HepG2 (cell line): ENCODE measurements at regions not wholly inside any gene's neighbourhood (a gene's known extent, or its start where the extent isn't known, plus 50 kb on each side); places are given as distances from the start of the nearest gene placed in this dataset.

ENCODE experiments used
- DMAP1 ChIP-seq: IDR thresholded peaks from 2 replicates; pipeline ENCODE4 v1.6.1; 2016
- FIP1L1 ChIP-seq: fragments of 200-400 bp; formaldehyde crosslinking; IDR thresholded peaks from 2 replicates; pipeline ENCODE4 v1.6.1; 2018; ENCODE audit warnings: low read depth, mild to moderate bottlenecking, low read length, moderate library complexity, borderline replicate concordance; ENCODE audit not compliant: insufficient read depth
- PPARG ChIP-seq: conservative IDR thresholded peaks from 2 replicates; pipeline ENCODE4 v1.6.1; 2016; ENCODE audit warnings: missing biosample characterization, missing genetic modification reagents
- SALL2 ChIP-seq: sonication (generic); formaldehyde crosslinking; IDR thresholded peaks from 2 replicates; pipeline ENCODE4 v1.8.1; 2023; ENCODE audit warnings: mild to moderate bottlenecking, missing genetic modification reagents, inconsistent platforms
- SP1 ChIP-seq, 2 experiments: fragments of 450-650 bp in 1 of 2; sonication (generic) in 1 of 2; formaldehyde crosslinking in 1 of 2; IDR thresholded peaks; 2 replicates each; pipeline versions ENCODE4 v1.4.0 to v1.6.1; 2016 to 2020; ENCODE audit warnings: missing genetic modification reagents in 1 of 2
- TBL1XR1 ChIP-seq: fragments of 150-350 bp; IDR thresholded peaks from 2 replicates; pipeline ENCODE4 v1.6.1; 2014; ENCODE audit warnings: borderline replicate concordance, low read length; ENCODE audit not compliant: partially characterized antibody
- U2AF2 ChIP-seq: fragments of 200-400 bp; formaldehyde crosslinking; IDR thresholded peaks from 2 replicates; pipeline ENCODE4 v1.6.1; 2017; ENCODE audit warnings: low read depth, mild to moderate bottlenecking, low read length
- XRCC5 ChIP-seq: fragments of 200-400 bp; formaldehyde crosslinking; optimal IDR thresholded peaks from 2 replicates; pipeline ENCODE3; 2017; ENCODE audit warnings: mild to moderate bottlenecking, low read length
- ZNF121 ChIP-seq: sonication (generic); formaldehyde crosslinking; IDR thresholded peaks from 2 replicates; pipeline ENCODE4 v1.5.0; 2020; ENCODE audit warnings: mild to moderate bottlenecking, missing genetic modification reagents
- ZNF20 ChIP-seq: sonication (generic); formaldehyde crosslinking; IDR thresholded peaks from 2 replicates; pipeline ENCODE4 v1.4.0; 2020; ENCODE audit warnings: mild to moderate bottlenecking, moderate library complexity, missing genetic modification reagents
- ZNF337 ChIP-seq: sonication (generic); formaldehyde crosslinking; IDR thresholded peaks from 2 replicates; pipeline ENCODE4 v1.5.1; 2020; ENCODE audit warnings: missing genetic modification reagents, low read depth, mild to moderate bottlenecking, borderline replicate concordance
- ZNF549 ChIP-seq: sonication (generic); formaldehyde crosslinking; IDR thresholded peaks from 2 replicates; pipeline ENCODE4 v1.5.0; 2020; ENCODE audit warnings: missing genetic modification reagents
- ZNF562 ChIP-seq: sonication (generic); formaldehyde crosslinking; IDR thresholded peaks from 2 replicates; pipeline ENCODE4 v1.8.0; 2022; ENCODE audit warnings: missing genetic modification reagents, borderline replicate concordance
- ZNF7 ChIP-seq: IDR thresholded peaks from 2 replicates; pipeline ENCODE4 v1.6.1; 2016; ENCODE audit warnings: missing biosample characterization, missing genetic modification reagents
- ZNF747 ChIP-seq: sonication (generic); formaldehyde crosslinking; IDR thresholded peaks from 2 replicates; pipeline ENCODE4 v1.8.1; 2023; ENCODE audit warnings: missing genetic modification reagents, mild to moderate bottlenecking, borderline replicate concordance
- ZNF790 ChIP-seq: sonication (generic); formaldehyde crosslinking; IDR thresholded peaks from 2 replicates; pipeline ENCODE4 v1.8.0; 2022; ENCODE audit warnings: missing genetic modification reagents, mild to moderate bottlenecking, borderline replicate concordance
- TF ChIP-seq, protein P1 (sequence below): sonication (generic); formaldehyde crosslinking; IDR thresholded peaks from 2 replicates; pipeline ENCODE4 v1.8.0; 2022; ENCODE audit warnings: low read depth, missing genetic modification reagents
- TF ChIP-seq, protein P2 (sequence below): IDR thresholded peaks from 2 replicates; pipeline ENCODE4 v1.6.1; 2018; ENCODE audit warnings: missing genetic modification reagents
- TF ChIP-seq, protein P3 (sequence below): sonication (generic); formaldehyde crosslinking; IDR thresholded peaks from 2 replicates; pipeline ENCODE4 v1.4.0; 2020; ENCODE audit warnings: missing genetic modification reagents
- TF ChIP-seq, protein P4 (sequence below): conservative IDR thresholded peaks from 2 replicates; pipeline ENCODE4 v1.6.1; 2018; ENCODE audit warnings: missing genetic modification reagents
- TF ChIP-seq, protein P5 (sequence below): IDR thresholded peaks from 2 replicates; pipeline ENCODE4 v1.6.1; 2012; ENCODE audit warnings: inconsistent platforms

DNA sequence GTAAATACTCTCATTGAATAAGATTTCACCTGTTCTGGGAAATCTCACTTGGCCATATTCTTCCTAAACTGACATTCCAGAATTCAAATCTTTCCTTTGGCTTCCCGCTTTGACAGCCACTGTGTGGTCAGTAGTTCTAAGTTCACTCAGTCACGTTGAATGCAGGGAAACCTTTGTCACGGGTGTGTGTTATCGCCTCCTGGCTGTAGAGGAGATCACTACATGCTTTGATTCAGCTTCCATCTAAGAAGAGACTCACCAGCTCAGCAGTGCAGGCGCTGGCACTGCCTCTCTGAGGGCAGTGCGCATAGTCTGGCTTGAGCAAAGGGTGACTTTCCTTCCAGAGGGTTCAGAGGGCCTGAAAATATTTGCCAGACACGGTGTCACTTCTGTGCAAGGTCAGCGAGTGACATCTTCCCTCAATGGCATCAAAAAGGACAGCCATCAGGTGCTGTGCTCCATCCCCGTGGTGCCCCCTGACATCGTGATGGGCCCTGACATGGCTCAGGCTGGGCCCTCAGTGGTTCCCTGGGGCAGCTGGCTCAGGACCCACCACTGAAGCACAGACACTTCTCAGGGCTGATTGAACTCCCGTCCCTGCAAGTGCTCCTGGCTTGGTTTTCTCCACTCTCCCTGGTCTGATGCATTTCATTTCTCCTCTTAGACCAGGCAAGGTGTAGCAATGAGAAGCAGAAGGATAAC lies 635.4 kb upstream of the ARGLU1 start (continued):
- TF ChIP-seq, protein P1, sequence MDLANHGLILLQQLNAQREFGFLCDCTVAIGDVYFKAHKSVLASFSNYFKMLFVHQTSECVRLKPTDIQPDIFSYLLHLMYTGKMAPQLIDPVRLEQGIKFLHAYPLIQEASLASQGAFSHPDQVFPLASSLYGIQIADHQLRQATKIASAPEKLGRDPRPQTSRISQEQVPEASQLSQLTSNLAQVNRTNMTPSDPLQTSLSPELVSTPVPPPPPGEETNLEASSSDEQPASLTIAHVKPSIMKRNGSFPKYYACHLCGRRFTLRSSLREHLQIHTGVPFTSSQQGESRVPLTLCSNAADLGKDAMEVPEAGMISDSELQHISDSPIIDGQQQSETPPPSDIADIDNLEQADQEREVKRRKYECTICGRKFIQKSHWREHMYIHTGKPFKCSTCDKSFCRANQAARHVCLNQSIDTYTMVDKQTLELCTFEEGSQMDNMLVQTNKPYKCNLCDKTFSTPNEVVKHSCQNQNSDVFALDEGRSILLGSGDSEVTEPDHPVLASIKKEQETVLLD (CRISPR knock-in tag): no peak
- TF ChIP-seq DMAP1 (CRISPR knock-in tag): no peak
- TF ChIP-seq, protein P2, sequence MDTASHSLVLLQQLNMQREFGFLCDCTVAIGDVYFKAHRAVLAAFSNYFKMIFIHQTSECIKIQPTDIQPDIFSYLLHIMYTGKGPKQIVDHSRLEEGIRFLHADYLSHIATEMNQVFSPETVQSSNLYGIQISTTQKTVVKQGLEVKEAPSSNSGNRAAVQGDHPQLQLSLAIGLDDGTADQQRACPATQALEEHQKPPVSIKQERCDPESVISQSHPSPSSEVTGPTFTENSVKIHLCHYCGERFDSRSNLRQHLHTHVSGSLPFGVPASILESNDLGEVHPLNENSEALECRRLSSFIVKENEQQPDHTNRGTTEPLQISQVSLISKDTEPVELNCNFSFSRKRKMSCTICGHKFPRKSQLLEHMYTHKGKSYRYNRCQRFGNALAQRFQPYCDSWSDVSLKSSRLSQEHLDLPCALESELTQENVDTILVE (CRISPR knock-in tag): no peak
- no peak for TF ChIP-seq ZNF747 (CRISPR knock-in tag)
- TF ChIP-seq ZNF549: no peak
- no peak for TF ChIP-seq TBL1XR1
- TF ChIP-seq, protein P3, sequence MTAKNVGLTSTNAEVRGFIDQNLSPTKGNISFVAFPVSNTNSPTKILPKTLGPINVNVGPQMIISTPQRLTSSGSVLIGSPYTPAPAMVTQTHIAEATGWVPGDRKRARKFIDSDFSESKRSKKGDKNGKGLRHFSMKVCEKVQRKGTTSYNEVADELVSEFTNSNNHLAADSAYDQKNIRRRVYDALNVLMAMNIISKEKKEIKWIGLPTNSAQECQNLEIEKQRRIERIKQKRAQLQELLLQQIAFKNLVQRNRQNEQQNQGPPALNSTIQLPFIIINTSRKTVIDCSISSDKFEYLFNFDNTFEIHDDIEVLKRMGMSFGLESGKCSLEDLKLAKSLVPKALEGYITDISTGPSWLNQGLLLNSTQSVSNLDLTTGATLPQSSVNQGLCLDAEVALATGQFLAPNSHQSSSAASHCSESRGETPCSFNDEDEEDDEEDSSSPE: peak; percentile 48; the same call in 1 of the 2 replicates
- TF ChIP-seq SALL2: no peak
- no peak for TF ChIP-seq U2AF2
- TF ChIP-seq PPARG: no peak
- peak; percentile 21 for TF ChIP-seq XRCC5
- TF ChIP-seq SP1 (IDR thresholded peaks at IDR 0.05): no peak
- no peak for TF ChIP-seq SP1 (CRISPR knock-in tag; IDR thresholded peaks at IDR 0.05)
- TF ChIP-seq ZNF562 (CRISPR knock-in tag): no peak
- TF ChIP-seq ZNF7 (CRISPR knock-in tag): no peak
- no peak for TF ChIP-seq FIP1L1
- TF ChIP-seq ZNF20: no peak
- no peak for TF ChIP-seq ZNF337 (CRISPR knock-in tag)
- TF ChIP-seq ZNF121: no peak
- no peak for TF ChIP-seq ZNF790
- TF ChIP-seq, protein P4, sequence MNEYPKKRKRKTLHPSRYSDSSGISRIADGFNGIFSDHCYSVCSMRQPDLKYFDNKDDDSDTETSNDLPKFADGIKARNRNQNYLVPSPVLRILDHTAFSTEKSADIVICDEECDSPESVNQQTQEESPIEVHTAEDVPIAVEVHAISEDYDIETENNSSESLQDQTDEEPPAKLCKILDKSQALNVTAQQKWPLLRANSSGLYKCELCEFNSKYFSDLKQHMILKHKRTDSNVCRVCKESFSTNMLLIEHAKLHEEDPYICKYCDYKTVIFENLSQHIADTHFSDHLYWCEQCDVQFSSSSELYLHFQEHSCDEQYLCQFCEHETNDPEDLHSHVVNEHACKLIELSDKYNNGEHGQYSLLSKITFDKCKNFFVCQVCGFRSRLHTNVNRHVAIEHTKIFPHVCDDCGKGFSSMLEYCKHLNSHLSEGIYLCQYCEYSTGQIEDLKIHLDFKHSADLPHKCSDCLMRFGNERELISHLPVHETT (CRISPR knock-in tag): no peak
- TF ChIP-seq, protein P5, sequence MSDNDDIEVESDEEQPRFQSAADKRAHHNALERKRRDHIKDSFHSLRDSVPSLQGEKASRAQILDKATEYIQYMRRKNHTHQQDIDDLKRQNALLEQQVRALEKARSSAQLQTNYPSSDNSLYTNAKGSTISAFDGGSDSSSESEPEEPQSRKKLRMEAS: 0 out of 2 replicates have a peak, but pooled peaks have one; percentile 25
